ENCODE measurements at regions not wholly inside any gene's neighbourhood (a gene's known extent, or its start where the extent isn't known, plus 50 kb on each side); places are given as distances from the start of the nearest gene placed in this dataset.

DNA sequence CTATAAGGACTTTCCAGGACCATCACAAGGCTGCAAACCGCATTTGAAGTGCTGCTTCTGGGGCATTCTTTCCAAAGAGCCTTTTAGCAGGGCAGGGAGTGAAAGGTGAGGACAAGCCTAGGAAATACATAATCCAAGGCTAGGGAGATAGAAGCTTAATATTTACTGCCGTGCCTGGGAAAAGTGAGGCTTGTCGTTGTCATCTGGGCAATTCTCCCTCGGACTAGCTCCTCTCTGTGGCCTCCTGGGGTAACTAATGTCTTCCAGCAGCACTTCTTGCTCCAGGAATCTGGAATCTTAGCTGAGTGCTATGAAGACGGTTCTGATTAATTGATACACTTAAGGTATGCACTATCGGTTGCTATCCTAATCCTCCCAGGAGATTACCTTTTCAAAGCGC lies 69.3 kb upstream of the ATL2 start:
- Histone ChIP-seq H3K4me3 (ENCODE audit: low read depth, low read length, poor library complexity, severe bottlenecking) (no peak overlapping the region), H2AFZ (ENCODE audit: low read length) (no peak overlapping the region), H3K27ac (ENCODE audit: low read depth, low read length, poor library complexity, severe bottlenecking) (no peak overlapping the region), H3K9me3 (ENCODE audit: low read length) (no peaks in the 10 kb centered on the region), H3K9me2 (ENCODE audit: insufficient read depth, low read length) (no peaks in the 10 kb centered on the region), H4K20me1 (ENCODE audit: insufficient read depth, low read length) (no peaks in the 10 kb centered on the region), H3K79me2 (ENCODE audit: insufficient read depth, low read depth, low read length) (no peaks in the 10 kb centered on the region), H3K36me3 (ENCODE audit: insufficient read depth, low read length) (no peaks in the 10 kb centered on the region), H3K4me2 (ENCODE audit: low read length) (no peak overlapping the region), H3K4me1 (ENCODE audit: insufficient read depth, low read length, poor library complexity, severe bottlenecking) (peaks cover 2% of the 10 kb centered on the region)
- intact Hi-C loops (cut with micrococcal nuclease; ENCODE audit: unreplicated experiment): no loop called here
- BruUV-seq (replicated peaks): no TSS peak
- ChIA-PET POLR2A (no interaction called here), CTCF (ENCODE audit: unreplicated experiment) (no interaction called here)
- TF ChIP-seq EZH2phosphoT487 (IDR thresholded peaks at IDR 0.05; ENCODE audit: borderline replicate concordance, low read depth, low read length): no peak
- no peak for TF ChIP-seq CTCF (conservative IDR thresholded peaks at IDR 0.05; ENCODE audit: low read length)
- no peak for DNase-seq (ENCODE audit: low spot score)

- Histone ChIP-seq H3K9me3 (ENCODE audit: low read length) (no peaks in the 10 kb centered on the region), H3K27ac (ENCODE audit: low read depth, low read length, poor library complexity, severe bottlenecking) (no peak overlapping the region), H3K4me3 (ENCODE audit: low read depth, low read length, poor library complexity, severe bottlenecking) (no peak overlapping the region), H2AFZ (ENCODE audit: low read length) (no peak overlapping the region), H3K9me2 (ENCODE audit: insufficient read depth, low read length) (no peaks in the 10 kb centered on the region), H3K36me3 (ENCODE audit: insufficient read depth, low read length) (no peaks in the 10 kb centered on the region), H3K79me2 (ENCODE audit: insufficient read depth, low read depth, low read length) (no peaks in the 10 kb centered on the region), H3K4me2 (ENCODE audit: low read length) (no peak overlapping the region), H4K20me1 (ENCODE audit: insufficient read depth, low read length) (no peaks in the 10 kb centered on the region), H3K4me1 (ENCODE audit: insufficient read depth, low read length, poor library complexity, severe bottlenecking) (no peaks in the 10 kb centered on the region)
- TF ChIP-seq EZH2phosphoT487 (IDR thresholded peaks at IDR 0.05; ENCODE audit: borderline replicate concordance, low read depth, low read length) (no peak), CTCF (conservative IDR thresholded peaks at IDR 0.05; ENCODE audit: low read length) (no peak)
- CTCF ChIA-PET (ENCODE audit: unreplicated experiment): no interaction called here
- intact Hi-C loops (cut with micrococcal nuclease; ENCODE audit: unreplicated experiment): no loop called here
- POLR2A ChIA-PET: interaction anchor here (1.1 to 1.7 kb wide), 2 partner anchors 22 to 26 kb away, joined by 3 to 6 read pairs; no protein-coding TSS in a partner anchor
- no TSS peak for BruUV-seq (replicated peaks)
- DNase-seq (ENCODE audit: low spot score): no peak
Measured at GRCh38 chr2:38444247-38444646, 67.2 kb upstream of the ATL2 start.

DNA sequence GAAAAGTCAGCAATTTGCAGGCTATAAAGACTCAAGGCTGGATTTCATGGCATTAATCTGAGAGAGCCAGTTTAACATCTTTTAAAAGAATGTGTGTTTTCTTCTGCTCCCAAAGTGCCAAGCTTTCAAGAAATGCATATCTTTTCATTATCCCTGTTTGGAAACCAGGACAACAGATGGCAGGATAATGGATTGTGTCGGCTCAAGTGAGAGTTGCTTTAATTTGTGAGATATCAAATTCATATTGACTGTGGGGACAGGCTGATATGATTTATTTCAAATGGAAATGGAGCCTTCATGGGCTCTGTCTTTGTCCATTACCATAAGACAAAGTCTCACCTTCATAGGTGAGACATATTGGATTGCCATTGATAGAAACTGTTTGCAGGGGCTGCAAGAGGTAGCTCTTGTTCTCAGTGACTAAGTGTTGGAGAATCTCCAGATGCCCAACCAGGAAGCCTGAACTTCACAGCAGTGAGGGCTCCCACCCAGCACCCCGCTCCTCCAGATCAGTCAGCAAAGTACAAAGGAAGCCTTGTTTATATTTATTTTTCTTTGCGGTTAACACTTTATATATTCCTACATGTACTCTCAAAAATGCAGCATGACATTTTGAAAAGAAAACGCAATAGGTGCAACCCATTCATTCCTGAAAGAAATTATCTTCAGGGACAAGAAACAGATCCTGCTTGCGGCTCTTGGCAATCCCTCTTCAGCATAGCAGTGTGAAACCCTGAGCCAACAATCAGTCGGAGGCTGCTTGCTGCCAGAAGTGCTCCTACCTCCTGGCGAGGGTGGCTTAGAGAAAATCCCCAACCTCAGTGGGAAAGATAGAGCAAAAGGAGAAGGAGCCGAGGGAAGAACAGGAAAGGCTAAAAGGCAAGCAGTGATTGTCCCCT lies 65.8 kb upstream of the ATL2 start:
- Histone ChIP-seq H3K27ac (ENCODE audit: low read depth, low read length, poor library complexity, severe bottlenecking) (no peak overlapping the region), H4K20me1 (ENCODE audit: insufficient read depth, low read length) (no peaks in the 10 kb centered on the region), H3K9me3 (ENCODE audit: low read length) (no peaks in the 10 kb centered on the region), H3K4me2 (ENCODE audit: low read length) (no peak overlapping the region), H3K4me3 (ENCODE audit: low read depth, low read length, poor library complexity, severe bottlenecking) (no peak overlapping the region), H3K36me3 (ENCODE audit: insufficient read depth, low read length) (no peaks in the 10 kb centered on the region), H3K4me1 (ENCODE audit: insufficient read depth, low read length, poor library complexity, severe bottlenecking) (no peaks in the 10 kb centered on the region), H2AFZ (ENCODE audit: low read length) (no peak overlapping the region), H3K79me2 (ENCODE audit: insufficient read depth, low read depth, low read length) (no peaks in the 10 kb centered on the region), H3K9me2 (ENCODE audit: insufficient read depth, low read length) (no peaks in the 10 kb centered on the region)
- no TSS peak for BruUV-seq (replicated peaks)
- no peak for TF ChIP-seq CTCF (conservative IDR thresholded peaks at IDR 0.05; ENCODE audit: low read length)
- no peak for TF ChIP-seq EZH2phosphoT487 (IDR thresholded peaks at IDR 0.05; ENCODE audit: borderline replicate concordance, low read depth, low read length)
- no peak for DNase-seq (ENCODE audit: low spot score)
- intact Hi-C loops (cut with micrococcal nuclease; ENCODE audit: unreplicated experiment): no loop called here
- ChIA-PET CTCF (ENCODE audit: unreplicated experiment) (no interaction called here), POLR2A (interaction anchor here (0.6 kb wide), 1 partner anchor 1502 kb away, joined by 5 read pairs; no protein-coding TSS in a partner anchor)

Measured in OCI-LY7 (cell line).